ENCODE measurements at regions not wholly inside any gene's neighbourhood (a gene's known extent, or its start where the extent isn't known, plus 50 kb on each side); places are given as distances from the start of the nearest gene placed in this dataset.

- ChIA-PET POLR2A (no interaction called here), CTCF (no interaction called here)
- FAIRE-seq (no peak), DNase-seq (ENCODE audit: low read depth, low spot score) (no peak)
- H3K4me3 ChIP-seq (replicated peaks in 1 of 3; ENCODE audit: insufficient read depth in 1 of 3, low read depth in 1 of 3, low read length in 3 of 3), result no peak overlapping the region
- H3K9me1 ChIP-seq (replicated peaks; ENCODE audit: control insufficient read depth, extremely low read depth, insufficient read depth, low read length), result no peaks in the 10 kb centered on the region
- H3K79me2 ChIP-seq (ENCODE audit: control insufficient read depth, insufficient read depth, low read length), result no peaks in the 10 kb centered on the region
- dilution Hi-C loops (cut with MboI; ENCODE audit: extremely low pct_ligation_motif_present, low sequenced_read_pairs) (no loop called here), intact Hi-C loops (cut with micrococcal nuclease) (no loop called here)
- TF ChIP-seq CTCF (IDR thresholded peaks at IDR 0.05; ENCODE audit: extremely low read depth in 1 of 2, insufficient read depth in 1 of 2, low read depth in 1 of 2, low read length in 2 of 2), result no peak
- TF ChIP-seq GATA2 (IDR thresholded peaks at IDR 0.05; ENCODE audit: insufficient read depth, insufficient read length, low read depth, low read length), result no peak
- TF ChIP-seq FOS (IDR thresholded peaks at IDR 0.05; ENCODE audit: borderline replicate concordance, insufficient read depth, low read length), result no peak
- no peak for TF ChIP-seq MYC (IDR thresholded peaks at IDR 0.05; ENCODE audit: low read depth, low read length)
- no peak for TF ChIP-seq MAX (IDR thresholded peaks at IDR 0.05; ENCODE audit: insufficient read depth, insufficient read length)
- TF ChIP-seq JUN (IDR thresholded peaks at IDR 0.05; ENCODE audit: borderline replicate concordance, insufficient read depth, insufficient read length, low read depth), result no peak
- no peak for TF ChIP-seq POLR2A (IDR thresholded peaks at IDR 0.05; ENCODE audit: low read depth, low read length)
- no peak for TF ChIP-seq EZH2 (IDR thresholded peaks at IDR 0.05; ENCODE audit: borderline replicate concordance, low read depth, low read length, severe bottlenecking)
- TF ChIP-seq POLR2AphosphoS5 (IDR thresholded peaks at IDR 0.05; ENCODE audit: insufficient read depth, low read depth, low read length), result no peak
- no peak overlapping the region for H3K27ac ChIP-seq (ENCODE audit: insufficient read depth, low read depth, low read length)
- no peaks in the 10 kb centered on the region for H3K9me3 ChIP-seq (replicated peaks; ENCODE audit: control insufficient read depth, insufficient read depth, low read length)
- no peak overlapping the region for H3K4me2 ChIP-seq (ENCODE audit: insufficient read depth, low read length)
- no peaks in the 10 kb centered on the region for H3K4me1 ChIP-seq (ENCODE audit: control insufficient read depth, extremely low read depth, insufficient read depth, low read length)
- BruUV-seq (replicated peaks), result no TSS peak
- H3K27me3 ChIP-seq (ENCODE audit: control insufficient read depth in 2 of 2, insufficient read depth in 2 of 2, low read length in 2 of 2), result no peaks in the 10 kb centered on the region
- no peak overlapping the region for H3K9ac ChIP-seq (replicated peaks; ENCODE audit: extremely low read depth, insufficient read depth, low read length)
- no peaks in the 10 kb centered on the region for H4K20me1 ChIP-seq (replicated peaks; ENCODE audit: control insufficient read depth, extremely low read depth, insufficient read depth, low read length)
- no peak overlapping the region for H2AFZ ChIP-seq (ENCODE audit: low read depth, low read length)
- H3K36me3 ChIP-seq (ENCODE audit: control insufficient read depth in 2 of 2, extremely low read depth in 1 of 2, insufficient read depth in 2 of 2, low read length in 2 of 2), result no peaks in the 10 kb centered on the region
Observed at GRCh38 chrX:44060221-44060620, 87.0 kb upstream of the NDP start.
